GM12891 (cell line): ENCODE measurements at regions not wholly inside any gene's neighbourhood (a gene's known extent, or its start where the extent isn't known, plus 50 kb on each side); places are given as distances from the start of the nearest gene placed in this dataset.

Source experiments
- POLR2A ChIP-seq: IDR thresholded peaks from 2 replicates; pipeline ENCODE4 v1.6.1; 2011; ENCODE audit warnings: low read depth, low read length, control low read depth
- POLR2AphosphoS5 ChIP-seq: IDR thresholded peaks from 2 replicates; pipeline ENCODE4 v1.6.1; 2011; ENCODE audit warnings: low read depth, low read length, control low read depth
- SPI1 ChIP-seq: IDR thresholded peaks from 2 replicates; pipeline ENCODE4 v1.6.1; 2011; ENCODE audit warnings: low read depth, low read length, control low read depth
- TAF1 ChIP-seq: IDR thresholded peaks from 2 replicates; pipeline ENCODE4 v1.6.1; 2011; ENCODE audit warnings: low read depth, low read length, control low read depth

DNA sequence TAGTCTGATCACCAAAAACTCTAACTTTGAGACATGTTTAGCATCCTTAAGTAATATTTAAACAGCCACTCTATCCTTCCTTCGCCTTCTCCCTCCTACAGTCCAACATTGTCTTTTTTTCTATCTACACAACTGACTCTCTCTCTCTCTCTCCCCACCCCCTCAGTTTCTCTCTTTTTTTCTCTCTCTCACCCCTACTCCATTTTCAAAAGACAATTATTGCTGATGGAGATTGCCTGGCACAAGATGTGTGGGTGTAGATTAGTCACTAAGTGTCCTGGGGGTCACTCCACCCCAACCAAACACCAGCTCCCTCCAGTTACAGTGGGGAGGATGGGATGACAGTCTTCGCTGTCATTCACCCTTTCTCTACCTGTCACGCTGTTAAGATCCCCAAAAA, 94.5 kb upstream of the NFIA start:
- TF ChIP-seq POLR2A (no peak), SPI1 (no peak), POLR2AphosphoS5 (no peak), TAF1 (no peak)
